ENCODE measurements at regions not wholly inside any gene's neighbourhood (a gene's known extent, or its start where the extent isn't known, plus 50 kb on each side); places are given as distances from the start of the nearest gene placed in this dataset.

GRCh38 chr2:207468488-207468887 lies 61.3 kb upstream of the CREB1 start:
- TF ChIP-seq, protein P1, sequence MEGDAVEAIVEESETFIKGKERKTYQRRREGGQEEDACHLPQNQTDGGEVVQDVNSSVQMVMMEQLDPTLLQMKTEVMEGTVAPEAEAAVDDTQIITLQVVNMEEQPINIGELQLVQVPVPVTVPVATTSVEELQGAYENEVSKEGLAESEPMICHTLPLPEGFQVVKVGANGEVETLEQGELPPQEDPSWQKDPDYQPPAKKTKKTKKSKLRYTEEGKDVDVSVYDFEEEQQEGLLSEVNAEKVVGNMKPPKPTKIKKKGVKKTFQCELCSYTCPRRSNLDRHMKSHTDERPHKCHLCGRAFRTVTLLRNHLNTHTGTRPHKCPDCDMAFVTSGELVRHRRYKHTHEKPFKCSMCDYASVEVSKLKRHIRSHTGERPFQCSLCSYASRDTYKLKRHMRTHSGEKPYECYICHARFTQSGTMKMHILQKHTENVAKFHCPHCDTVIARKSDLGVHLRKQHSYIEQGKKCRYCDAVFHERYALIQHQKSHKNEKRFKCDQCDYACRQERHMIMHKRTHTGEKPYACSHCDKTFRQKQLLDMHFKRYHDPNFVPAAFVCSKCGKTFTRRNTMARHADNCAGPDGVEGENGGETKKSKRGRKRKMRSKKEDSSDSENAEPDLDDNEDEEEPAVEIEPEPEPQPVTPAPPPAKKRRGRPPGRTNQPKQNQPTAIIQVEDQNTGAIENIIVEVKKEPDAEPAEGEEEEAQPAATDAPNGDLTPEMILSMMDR (IDR thresholded peaks at IDR 0.05), result no peak
- TF ChIP-seq EZH2 (IDR thresholded peaks at IDR 0.05; ENCODE audit: borderline replicate concordance, insufficient read depth, low read depth, low read length, poor library complexity, severe bottlenecking), result no peak

Measured in B cell (primary cell).